Colonic mucosa (tissue), 4 donors: ENCODE measurements at regions not wholly inside any gene's neighbourhood (a gene's known extent, or its start where the extent isn't known, plus 50 kb on each side); places are given as distances from the start of the nearest gene placed in this dataset.

Experiments used
- DNase-seq: peaks from one replicate; pipeline ENCODE4 v3.0.0-alpha.2; 2020
- H3K27ac ChIP-seq: fragments of 200-600 bp; one replicate; pipeline ENCODE4 v1.8.0; 2021
- H3K27me3 ChIP-seq: fragments of 200-600 bp; one replicate; pipeline ENCODE4 v1.8.0; 2021
- H3K36me3 ChIP-seq: fragments of 200-600 bp; one replicate; pipeline ENCODE4 v1.8.0; 2021
- H3K4me1 ChIP-seq: fragments of 200-600 bp; one replicate; pipeline ENCODE4 v1.8.0; 2021; ENCODE audit warnings: mild to moderate bottlenecking
- H3K4me3 ChIP-seq: fragments of 200-600 bp; one replicate; pipeline ENCODE4 v1.8.0; 2021
- H3K9ac ChIP-seq, 2 donors: one replicate each; pipeline ENCODE4 v1.7.0; 2013; ENCODE audit warnings: control low read depth in 2 of 2, low read depth in 2 of 2, low read length in 2 of 2
- H3K9me3 ChIP-seq: fragments of 200-600 bp; one replicate; pipeline ENCODE4 v1.8.0; 2021
- CTCF ChIP-seq: fragments of 200-600 bp; IDR thresholded peaks from one replicate; pipeline ENCODE4 v1.8.0; 2022; ENCODE audit warnings: antibody characterized with exemption, mild to moderate bottlenecking
- intact Hi-C: fragments of 100-400 bp; cut with DNase I; formaldehyde crosslinking; loops from one replicate; pipeline ENCODE4 v1.14.1; 2022
- donor health status: healthy.
- donor health status: DM: no; HTN: no; CAD: no.
- donor health status: DM: no; HTN: no; CAD: no.

GRCh38 chr1:4140821-4141220, 240.7 kb upstream of the C1orf174 start:
- no peak for TF ChIP-seq CTCF
- Histone ChIP-seq H3K4me1 (no peaks in the 10 kb centered on the region), H3K4me3 (no peak overlapping the region), H3K9me3 (no peaks in the 10 kb centered on the region), H3K27me3 (no peaks in the 10 kb centered on the region), H3K9ac (no peak overlapping the region), H3K36me3 (no peaks in the 10 kb centered on the region), H3K27ac (no peak overlapping the region)
- intact Hi-C loops = no loop called here
- no peak for DNase-seq

- intact Hi-C loops = no loop called here
- H3K4me1 ChIP-seq = no peaks in the 10 kb centered on the region
These were observed 244.4 kb upstream of the C1orf174 start for GRCh38 chr1:4144349-4144971.

GRCh38 chr1:4146101-4146500, 246.0 kb upstream of the C1orf174 start:
- Histone ChIP-seq H3K9ac (no peak overlapping the region), H3K4me3 (no peak overlapping the region), H3K36me3 (no peaks in the 10 kb centered on the region), H3K27me3 (no peaks in the 10 kb centered on the region), H3K4me1 (no peaks in the 10 kb centered on the region), H3K27ac (no peak overlapping the region), H3K9me3 (no peaks in the 10 kb centered on the region)
- no peak for DNase-seq
- no peak for TF ChIP-seq CTCF
- intact Hi-C loops = no loop called here

More at GRCh38 chr1:4144349-4144971, 244.4 kb upstream of the C1orf174 start:
- Histone ChIP-seq H3K27me3 (no peaks in the 10 kb centered on the region), H3K27ac (no peak overlapping the region), H3K4me3 (no peak overlapping the region), H3K36me3 (no peaks in the 10 kb centered on the region), H3K9me3 (no peaks in the 10 kb centered on the region), H3K9ac (no peak overlapping the region)
- TF ChIP-seq CTCF = no peak
- no peak for DNase-seq

- no peak overlapping the region for H3K4me3 ChIP-seq
- H3K4me1 ChIP-seq = no peaks in the 10 kb centered on the region
- no peak for DNase-seq
- no peaks in the 10 kb centered on the region for H3K36me3 ChIP-seq
- H3K27ac ChIP-seq = no peak overlapping the region
- H3K27me3 ChIP-seq = no peaks in the 10 kb centered on the region
- TF ChIP-seq CTCF = no peak
- no peak overlapping the region for H3K9ac ChIP-seq
- no peaks in the 10 kb centered on the region for H3K9me3 ChIP-seq
- intact Hi-C loops = no loop called here
These were observed 246.5 kb upstream of the C1orf174 start for GRCh38 chr1:4146614-4147013.

- H3K36me3 ChIP-seq = no peaks in the 10 kb centered on the region
- DNase-seq = no peak
- H3K4me1 ChIP-seq = no peaks in the 10 kb centered on the region
- H3K27ac ChIP-seq = no peak overlapping the region
- H3K27me3 ChIP-seq = no peaks in the 10 kb centered on the region
- intact Hi-C loops = no loop called here
- no peak overlapping the region for H3K4me3 ChIP-seq
- H3K9me3 ChIP-seq = no peaks in the 10 kb centered on the region
- TF ChIP-seq CTCF = no peak
- H3K9ac ChIP-seq = no peak overlapping the region
These were observed 247.4 kb upstream of the C1orf174 start for GRCh38 chr1:4147509-4147908.
